Smooth muscle cell (in vitro differentiated cells): ENCODE measurements at regions not wholly inside any gene's neighbourhood (a gene's known extent, or its start where the extent isn't known, plus 50 kb on each side); places are given as distances from the start of the nearest gene placed in this dataset.

ENCODE experiments used
- DNase-seq: peaks from one replicate; lab custom pipeline; 2025; ENCODE audit not compliant: unreplicated experiment; lab: John Stamatoyannopoulos, UW
- H2AFZ ChIP-seq: fragments of 200-600 bp; sonication (generic); 2 replicates; pipeline ENCODE4 v1.6.0; 2016; ENCODE audit warnings: antibody characterized with exemption, low read depth, mild to moderate bottlenecking
- H3F3A ChIP-seq: fragments of 200-600 bp; sonication (generic); 2 replicates; pipeline ENCODE4 v1.6.0; 2017; ENCODE audit warnings: antibody characterized with exemption, low read depth
- H3K27ac ChIP-seq: fragments of 200-600 bp; sonication (generic); 2 replicates; pipeline ENCODE4 v1.5.1; 2016; ENCODE audit warnings: low read depth, mild to moderate bottlenecking
- H3K27me3 ChIP-seq: fragments of 200-600 bp; sonication (generic); 2 replicates; pipeline ENCODE4 v1.6.1; 2016; ENCODE audit warnings: low read depth, mild to moderate bottlenecking
- H3K36me3 ChIP-seq: fragments of 200-600 bp; sonication (generic); 2 replicates; pipeline ENCODE4 v1.5.1; 2016; ENCODE audit warnings: low read depth
- H3K4me1 ChIP-seq: fragments of 200-600 bp; sonication (generic); 2 replicates; pipeline ENCODE4 v1.5.1; 2016; ENCODE audit warnings: low read depth
- H3K4me2 ChIP-seq: fragments of 200-600 bp; sonication (generic); 2 replicates; pipeline ENCODE4 v1.6.0; 2016; ENCODE audit warnings: mild to moderate bottlenecking
- H3K4me3 ChIP-seq: fragments of 200-600 bp; sonication (generic); 2 replicates; pipeline ENCODE4 v1.5.1; 2016; ENCODE audit warnings: mild to moderate bottlenecking
- H3K79me2 ChIP-seq: fragments of 200-600 bp; sonication (generic); 2 replicates; pipeline ENCODE4 v1.6.0; 2016; ENCODE audit warnings: low read depth, mild to moderate bottlenecking
- H3K9ac ChIP-seq: fragments of 200-600 bp; sonication (generic); 2 replicates; pipeline ENCODE4 v1.6.0; 2016; ENCODE audit warnings: low read depth
- H3K9me3 ChIP-seq: fragments of 200-600 bp; sonication (generic); replicated peaks from 2 replicates; pipeline ENCODE4 v1.5.1; 2016; ENCODE audit warnings: low read depth
- H4K20me1 ChIP-seq: fragments of 200-600 bp; sonication (generic); 2 replicates; pipeline ENCODE4 v1.6.0; 2016; ENCODE audit warnings: low read depth
- WGBS: methylation state at CpG from one replicate; pipeline ENCODE4 v1.1.7; 2016; ENCODE audit warnings: low lambda C conversion rate; 5-methylcytosine and 5-hydroxymethylcytosine counted together
- TF ChIP-seq, protein P1 (sequence below): fragments of 200-600 bp; sonication (generic); IDR thresholded peaks from 2 replicates; pipeline ENCODE4 v1.5.1; 2017; ENCODE audit warnings: borderline replicate concordance, mild to moderate bottlenecking, antibody characterized with exemption; ENCODE audit not compliant: insufficient read depth, poor library complexity, severe bottlenecking

DNA sequence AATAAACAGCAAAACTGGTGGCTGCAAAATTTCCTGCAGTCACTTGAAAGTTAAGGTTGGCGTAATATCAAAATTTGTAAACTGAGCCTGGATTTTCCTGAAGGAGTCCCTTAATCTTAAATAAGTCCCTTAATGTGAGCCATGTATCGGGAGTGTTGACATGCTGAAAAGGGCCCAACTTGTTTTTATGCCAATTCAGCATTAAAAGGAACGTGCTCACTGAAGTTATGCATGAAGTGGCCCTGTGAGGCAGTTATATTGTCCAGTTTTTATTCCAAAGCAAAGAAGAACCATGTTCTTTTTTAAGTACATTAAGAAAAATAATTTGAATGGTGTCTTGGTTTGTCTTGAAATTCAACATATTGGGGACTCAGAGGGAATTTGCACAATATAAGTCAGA is 1766.9 kb downstream of the SLITRK1 start:
- no peaks in the 10 kb centered on the region for H3K4me1 ChIP-seq
- no peaks in the 10 kb centered on the region for H3F3A ChIP-seq
- TF ChIP-seq, protein P1, sequence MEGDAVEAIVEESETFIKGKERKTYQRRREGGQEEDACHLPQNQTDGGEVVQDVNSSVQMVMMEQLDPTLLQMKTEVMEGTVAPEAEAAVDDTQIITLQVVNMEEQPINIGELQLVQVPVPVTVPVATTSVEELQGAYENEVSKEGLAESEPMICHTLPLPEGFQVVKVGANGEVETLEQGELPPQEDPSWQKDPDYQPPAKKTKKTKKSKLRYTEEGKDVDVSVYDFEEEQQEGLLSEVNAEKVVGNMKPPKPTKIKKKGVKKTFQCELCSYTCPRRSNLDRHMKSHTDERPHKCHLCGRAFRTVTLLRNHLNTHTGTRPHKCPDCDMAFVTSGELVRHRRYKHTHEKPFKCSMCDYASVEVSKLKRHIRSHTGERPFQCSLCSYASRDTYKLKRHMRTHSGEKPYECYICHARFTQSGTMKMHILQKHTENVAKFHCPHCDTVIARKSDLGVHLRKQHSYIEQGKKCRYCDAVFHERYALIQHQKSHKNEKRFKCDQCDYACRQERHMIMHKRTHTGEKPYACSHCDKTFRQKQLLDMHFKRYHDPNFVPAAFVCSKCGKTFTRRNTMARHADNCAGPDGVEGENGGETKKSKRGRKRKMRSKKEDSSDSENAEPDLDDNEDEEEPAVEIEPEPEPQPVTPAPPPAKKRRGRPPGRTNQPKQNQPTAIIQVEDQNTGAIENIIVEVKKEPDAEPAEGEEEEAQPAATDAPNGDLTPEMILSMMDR: no peak
- no peak overlapping the region for H2AFZ ChIP-seq
- 91% methylated on average over 3 of the region's 3 CpGs for WGBS
- no peak overlapping the region for H3K27ac ChIP-seq
- H3K9me3 ChIP-seq: no peaks in the 10 kb centered on the region
- no peaks in the 10 kb centered on the region for H3K79me2 ChIP-seq
- no peaks in the 10 kb centered on the region for H3K36me3 ChIP-seq
- H3K4me3 ChIP-seq: no peak overlapping the region
- no peak overlapping the region for H3K9ac ChIP-seq
- no peaks in the 10 kb centered on the region for H3K27me3 ChIP-seq
- H4K20me1 ChIP-seq: no peaks in the 10 kb centered on the region
- H3K4me2 ChIP-seq: no peak overlapping the region
- DNase-seq: no peak

DNA sequence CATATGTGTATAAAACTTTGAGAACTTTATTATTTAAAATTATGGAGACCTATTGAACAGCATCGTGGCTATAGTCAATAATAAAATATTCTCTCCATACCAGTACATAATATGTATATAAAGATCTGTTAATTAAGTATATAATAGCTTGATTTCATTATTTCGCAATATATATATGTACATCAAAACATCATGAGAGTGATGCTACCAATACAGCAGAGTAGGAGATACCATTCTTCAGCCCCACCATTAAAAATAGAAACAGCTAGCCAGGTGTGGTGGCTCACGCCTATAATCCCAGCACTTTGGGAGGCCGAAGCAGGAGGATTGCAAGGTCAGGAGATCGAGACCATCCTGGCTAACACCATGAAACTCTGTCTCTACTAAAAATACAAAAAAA is 1755.3 kb upstream of the SPRY2 start:
- H2AFZ ChIP-seq: no peak overlapping the region
- no peaks in the 10 kb centered on the region for H3K4me1 ChIP-seq
- no peak overlapping the region for H3K4me3 ChIP-seq
- H4K20me1 ChIP-seq: no peaks in the 10 kb centered on the region
- H3F3A ChIP-seq: no peaks in the 10 kb centered on the region
- no peaks in the 10 kb centered on the region for H3K79me2 ChIP-seq
- no peak overlapping the region for H3K27ac ChIP-seq
- DNase-seq: no peak
- no peaks in the 10 kb centered on the region for H3K27me3 ChIP-seq
- WGBS: 94% methylated on average over 5 of the region's 5 CpGs
- H3K9ac ChIP-seq: no peak overlapping the region
- no peaks in the 10 kb centered on the region for H3K9me3 ChIP-seq
- TF ChIP-seq, protein P1: no peak
- no peak overlapping the region for H3K4me2 ChIP-seq
- no peaks in the 10 kb centered on the region for H3K36me3 ChIP-seq

DNA sequence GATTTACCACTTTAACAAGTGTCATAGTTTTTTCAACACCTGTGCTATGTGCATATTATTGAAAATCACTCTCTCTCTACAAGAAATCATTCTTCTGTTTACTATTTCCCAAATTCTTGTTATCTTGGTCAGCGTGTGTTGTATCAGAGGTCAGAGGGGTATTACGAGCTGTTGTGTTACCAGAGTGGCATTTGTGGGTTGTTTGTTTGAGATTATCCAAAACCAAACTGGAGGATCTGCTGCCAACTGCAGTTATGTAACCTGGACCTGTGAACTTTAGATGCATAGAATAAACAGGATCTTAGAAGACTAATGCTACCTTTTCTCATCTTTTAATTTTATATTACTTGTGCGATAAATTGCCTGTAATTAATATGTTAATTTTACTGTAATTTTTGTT is 1751.4 kb upstream of the SPRY2 start:
- Histone ChIP-seq H3K27me3 (no peaks in the 10 kb centered on the region), H3K9ac (no peak overlapping the region), H3F3A (no peaks in the 10 kb centered on the region), H3K9me3 (no peaks in the 10 kb centered on the region), H3K79me2 (no peaks in the 10 kb centered on the region), H3K36me3 (no peaks in the 10 kb centered on the region), H3K4me3 (no peak overlapping the region), H4K20me1 (no peaks in the 10 kb centered on the region), H3K4me2 (no peak overlapping the region), H3K27ac (no peak overlapping the region), H2AFZ (no peak overlapping the region), H3K4me1 (no peaks in the 10 kb centered on the region)
- WGBS: 67% methylated on average over 3 of the region's 3 CpGs
- no peak for DNase-seq
- TF ChIP-seq, protein P1: no peak

DNA sequence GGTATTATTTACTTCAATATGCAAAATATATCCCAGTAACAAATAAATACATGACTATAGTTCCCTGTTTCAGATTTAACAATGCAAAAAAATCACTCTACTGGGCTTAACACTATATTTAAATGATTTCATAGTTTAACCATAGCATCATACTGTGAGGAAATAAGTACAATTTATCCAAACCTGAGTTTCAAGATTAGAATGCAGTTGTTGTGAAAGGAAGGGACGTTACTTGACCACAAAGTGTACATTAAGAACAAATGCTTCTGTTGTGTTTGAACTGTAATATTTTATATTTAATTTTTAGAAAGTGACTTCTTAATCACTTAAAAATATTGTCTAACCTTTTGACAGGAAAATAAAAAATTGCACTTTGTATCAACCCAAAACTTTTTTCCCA is 1747.9 kb upstream of the SPRY2 start:
- 73% methylated on average over 1 of the region's 1 CpG for WGBS

More for the DNA sequence above, 1747.9 kb upstream of the SPRY2 start:
- no peak overlapping the region for H3K9ac ChIP-seq
- H4K20me1 ChIP-seq: no peaks in the 10 kb centered on the region
- no peaks in the 10 kb centered on the region for H3F3A ChIP-seq
- no peaks in the 10 kb centered on the region for H3K36me3 ChIP-seq
- TF ChIP-seq, protein P1: no peak
- H3K27me3 ChIP-seq: no peaks in the 10 kb centered on the region
- no peak overlapping the region for H3K4me3 ChIP-seq
- no peak overlapping the region for H3K4me2 ChIP-seq
- H3K9me3 ChIP-seq: no peaks in the 10 kb centered on the region
- H3K27ac ChIP-seq: no peak overlapping the region
- DNase-seq: no peak
- no peaks in the 10 kb centered on the region for H3K79me2 ChIP-seq
- H2AFZ ChIP-seq: no peak overlapping the region
- H3K4me1 ChIP-seq: no peaks in the 10 kb centered on the region
